Ovary (tissue), 3 donors: ENCODE measurements at regions not wholly inside any gene's neighbourhood (a gene's known extent, or its start where the extent isn't known, plus 50 kb on each side); places are given as distances from the start of the nearest gene placed in this dataset.

Source experiments
- CTCF ChIP-seq, 3 donors: fragments of 450-650 bp in 2 of 3; fragments of 200-600 bp in 1 of 3; IDR thresholded peaks; one replicate each; pipeline versions ENCODE4 v1.5.1 to v1.8.0; 2016 to 2022; ENCODE audit warnings: antibody characterized with exemption in 3 of 3, mild to moderate bottlenecking in 1 of 3
- EP300 ChIP-seq: sonication (generic); formaldehyde crosslinking; IDR thresholded peaks from one replicate; pipeline ENCODE4 v1.6.1; 2017; ENCODE audit warnings: antibody characterized with exemption
- POLR2A ChIP-seq: fragments of 450-650 bp; IDR thresholded peaks from one replicate; pipeline ENCODE4 v1.6.1; 2017; ENCODE audit warnings: antibody characterized with exemption, mild to moderate bottlenecking, moderate library complexity
- donor health status: DM: no; HTN: no; CAD: no.

DNA sequence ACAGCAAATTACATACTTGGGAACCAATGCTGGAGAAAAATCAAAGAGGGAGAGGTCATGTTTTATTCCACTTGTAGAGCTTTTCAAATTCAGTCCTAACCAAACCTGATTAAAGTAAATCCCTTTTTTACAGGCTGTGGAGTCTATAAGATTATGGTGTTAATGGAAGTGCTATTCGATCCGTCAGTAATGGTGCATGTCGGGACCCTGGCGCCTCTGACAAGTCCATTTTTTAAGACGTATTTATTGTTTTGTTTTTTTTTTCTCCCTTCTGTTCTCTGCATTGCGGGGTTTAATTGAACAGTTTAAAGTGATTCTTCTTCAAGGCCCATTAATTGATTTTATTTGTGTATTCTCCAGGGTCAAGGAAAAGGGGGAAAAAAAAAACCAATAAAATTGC, 725.9 kb downstream of the TUSC7 start:
- TF ChIP-seq POLR2A (no peak), CTCF (IDR thresholded peaks at IDR 0.05) (no peak), EP300 (no peak)
